Neural progenitor cell (in vitro differentiated cells): ENCODE measurements at regions not wholly inside any gene's neighbourhood (a gene's known extent, or its start where the extent isn't known, plus 50 kb on each side); places are given as distances from the start of the nearest gene placed in this dataset.

Experiments used
- DNase-seq: peaks from one replicate; pipeline ENCODE4 v3.0.0-alpha.2; 2016; ENCODE audit warnings: low spot score
- H2AFZ ChIP-seq: fragments of 200-600 bp; sonication (generic); replicated peaks from 2 replicates; pipeline ENCODE4 v1.6.1; 2016; ENCODE audit warnings: antibody characterized with exemption
- H3F3A ChIP-seq: fragments of 200-600 bp; sonication (generic); 2 replicates; pipeline ENCODE4 v1.6.1; 2016; ENCODE audit warnings: antibody characterized with exemption, low read depth
- H3K27ac ChIP-seq: fragments of 200-600 bp; sonication (generic); 2 replicates; pipeline ENCODE4 v1.5.1; 2016; ENCODE audit warnings: mild to moderate bottlenecking
- H3K27me3 ChIP-seq: fragments of 200-600 bp; sonication (generic); 2 replicates; pipeline ENCODE4 v1.6.1; 2016; ENCODE audit warnings: mild to moderate bottlenecking, moderate library complexity
- H3K36me3 ChIP-seq: fragments of 200-600 bp; sonication (generic); 2 replicates; pipeline ENCODE4 v1.5.1; 2016
- H3K4me1 ChIP-seq: fragments of 200-600 bp; sonication (generic); 2 replicates; pipeline ENCODE4 v1.6.1; 2016; ENCODE audit warnings: mixed run types
- H3K4me2 ChIP-seq: fragments of 200-600 bp; sonication (generic); 2 replicates; pipeline ENCODE4 v1.6.1; 2016
- H3K4me3 ChIP-seq: fragments of 200-600 bp; sonication (generic); 2 replicates; pipeline ENCODE4 v1.5.1; 2016
- H3K79me2 ChIP-seq: fragments of 200-600 bp; sonication (generic); 2 replicates; pipeline ENCODE4 v1.6.1; 2016; ENCODE audit warnings: low read depth
- H3K9ac ChIP-seq: fragments of 200-600 bp; sonication (generic); 2 replicates; pipeline ENCODE4 v1.6.1; 2016
- H3K9me3 ChIP-seq: fragments of 200-600 bp; sonication (generic); 2 replicates; pipeline ENCODE4 v1.5.1; 2016; ENCODE audit warnings: low read depth
- H4K20me1 ChIP-seq: fragments of 200-600 bp; sonication (generic); 2 replicates; pipeline ENCODE4 v1.6.1; 2016; ENCODE audit warnings: low read depth
- H3K27ac Mint-ChIP-seq: 3 replicates; pipeline ENCODE4 v1.8.0; 2021; ENCODE audit warnings: mixed read lengths
- H3K27me3 Mint-ChIP-seq: 2 replicates; pipeline ENCODE4 v1.8.0; 2022; ENCODE audit warnings: low read depth, mild to moderate bottlenecking, inconsistent platforms, moderate library complexity, mixed read lengths; ENCODE audit not compliant: insufficient read depth
- H3K36me3 Mint-ChIP-seq: 3 replicates; pipeline ENCODE4 v1.8.0; 2021; ENCODE audit warnings: mixed read lengths
- H3K4me1 Mint-ChIP-seq: 3 replicates; pipeline ENCODE4 v1.8.0; 2021; ENCODE audit warnings: mixed read lengths
- H3K4me3 Mint-ChIP-seq: 3 replicates; pipeline ENCODE4 v1.8.0; 2021; ENCODE audit warnings: mild to moderate bottlenecking, moderate library complexity, mixed read lengths
- H3K9me3 Mint-ChIP-seq: 3 replicates; pipeline ENCODE4 v1.8.0; 2020; ENCODE audit warnings: mixed read lengths
- CTCF ChIP-seq: fragments of 200-600 bp; sonication (generic); IDR thresholded peaks from 2 replicates; pipeline ENCODE4 v1.5.1; 2017; ENCODE audit warnings: antibody characterized with exemption, mild to moderate bottlenecking
- EZH2 ChIP-seq: fragments of 200-600 bp; sonication (generic); IDR thresholded peaks from 2 replicates; pipeline ENCODE4 v1.6.1; 2017; ENCODE audit warnings: antibody characterized with exemption, mild to moderate bottlenecking, moderate library complexity
- EZH2phosphoT487 ChIP-seq: fragments of 200-600 bp; sonication (generic); IDR thresholded peaks from 2 replicates; pipeline ENCODE4 v1.6.1; 2017; ENCODE audit warnings: antibody characterized with exemption

GRCh38 chr12:32036477-32037263 is 70.0 kb upstream of the BICD1 start:
- H3K27me3 Mint-ChIP-seq, result peaks cover 19% of the 10 kb centered on the region
- Histone ChIP-seq H2AFZ (no peak overlapping the region), H3K9ac (no peak overlapping the region), H3K27me3 (no peaks in the 10 kb centered on the region), H3K4me2 (no peak overlapping the region), H3K9me3 (no peaks in the 10 kb centered on the region), H3K27ac (no peak overlapping the region), H4K20me1 (no peaks in the 10 kb centered on the region), H3K4me3 (no peak overlapping the region), H3K36me3 (no peaks in the 10 kb centered on the region), H3K4me1 (peaks cover 7% of the 10 kb centered on the region), H3K79me2 (no peaks in the 10 kb centered on the region), H3F3A (peaks cover 11% of the 10 kb centered on the region)
- no peaks in the 10 kb centered on the region for H3K36me3 Mint-ChIP-seq
- peak overlapping the region; percentile 57 for H3K27ac Mint-ChIP-seq
- DNase-seq, result no peak
- no peak for TF ChIP-seq EZH2
- no peak for TF ChIP-seq EZH2phosphoT487
- TF ChIP-seq CTCF, result no peak
- peaks cover 35% of the 10 kb centered on the region for H3K4me1 Mint-ChIP-seq
- no peak overlapping the region for H3K4me3 Mint-ChIP-seq
- H3K9me3 Mint-ChIP-seq, result peaks cover 5% of the 10 kb centered on the region

- no peak for DNase-seq
- Histone ChIP-seq H3K4me3 (no peak overlapping the region), H3K79me2 (no peaks in the 10 kb centered on the region), H3K4me2 (no peak overlapping the region), H4K20me1 (no peaks in the 10 kb centered on the region), H3K27me3 (no peaks in the 10 kb centered on the region), H3F3A (peaks cover 11% of the 10 kb centered on the region), H3K27ac (no peak overlapping the region), H3K9me3 (no peaks in the 10 kb centered on the region), H3K9ac (no peak overlapping the region), H3K36me3 (no peaks in the 10 kb centered on the region), H2AFZ (no peak overlapping the region), H3K4me1 (peaks cover 7% of the 10 kb centered on the region)
- Mint-ChIP-seq H3K27ac (peak overlapping the region; percentile 91), H3K36me3 (no peaks in the 10 kb centered on the region), H3K4me3 (peak overlapping the region; percentile 23), H3K4me1 (peaks cover 28% of the 10 kb centered on the region), H3K27me3 (peaks cover 17% of the 10 kb centered on the region), H3K9me3 (peaks cover 25% of the 10 kb centered on the region)
- TF ChIP-seq EZH2phosphoT487 (no peak), CTCF (no peak), EZH2 (no peak)
Measured at GRCh38 chr12:32039347-32039746, 67.3 kb upstream of the BICD1 start.

GRCh38 chr12:32039917-32040575 is 66.6 kb upstream of the BICD1 start:
- Histone ChIP-seq H3K27ac (no peak overlapping the region), H3K79me2 (no peaks in the 10 kb centered on the region), H3K9me3 (no peaks in the 10 kb centered on the region), H4K20me1 (no peaks in the 10 kb centered on the region), H3K4me1 (peaks cover 7% of the 10 kb centered on the region), H3K36me3 (no peaks in the 10 kb centered on the region), H3K4me3 (no peak overlapping the region), H2AFZ (peak overlapping the region; percentile 57), H3K4me2 (no peak overlapping the region), H3K9ac (no peak overlapping the region), H3F3A (peaks cover 11% of the 10 kb centered on the region), H3K27me3 (no peaks in the 10 kb centered on the region)
- peak overlapping the region; percentile 33 for H3K27ac Mint-ChIP-seq
- peaks cover 17% of the 10 kb centered on the region for H3K27me3 Mint-ChIP-seq
- no peak for DNase-seq
- H3K9me3 Mint-ChIP-seq, result peaks cover 30% of the 10 kb centered on the region
- no peaks in the 10 kb centered on the region for H3K36me3 Mint-ChIP-seq
- peaks cover 28% of the 10 kb centered on the region for H3K4me1 Mint-ChIP-seq
- peak overlapping the region; percentile 27 for H3K4me3 Mint-ChIP-seq
- TF ChIP-seq EZH2 (no peak), EZH2phosphoT487 (no peak), CTCF (no peak)
